HepG2 (cell line): ENCODE measurements at regions not wholly inside any gene's neighbourhood (a gene's known extent, or its start where the extent isn't known, plus 50 kb on each side); places are given as distances from the start of the nearest gene placed in this dataset.

Source experiments
- ARNT ChIP-seq: fragments of 450-650 bp; IDR thresholded peaks from 2 replicates; pipeline ENCODE4 v1.6.1; 2017
- FOXA1 ChIP-seq, 2 experiments: fragments of 450-650 bp in 1 of 2; sonication (generic) in 1 of 2; formaldehyde crosslinking in 1 of 2; IDR thresholded peaks; 2 replicates each; pipeline versions ENCODE4 v1.4.0 to v1.6.1; 2016 to 2020; ENCODE audit warnings: missing genetic modification reagents in 1 of 2
- FOXC1 ChIP-seq: sonication (generic); formaldehyde crosslinking; IDR thresholded peaks from 2 replicates; pipeline ENCODE4 v1.8.0; 2022; ENCODE audit warnings: mild to moderate bottlenecking, missing genetic modification reagents, borderline replicate concordance
- GATAD1 ChIP-seq: IDR thresholded peaks from 2 replicates; pipeline ENCODE4 v1.6.1; 2016; ENCODE audit warnings: missing genetic modification reagents, missing compliant biosample characterization
- MXD1 ChIP-seq: sonication (generic); formaldehyde crosslinking; IDR thresholded peaks from 2 replicates; pipeline ENCODE4 v1.4.0; 2020; ENCODE audit warnings: mild to moderate bottlenecking, missing genetic modification reagents
- NFE2L1 ChIP-seq: sonication (generic); formaldehyde crosslinking; IDR thresholded peaks from 2 replicates; pipeline ENCODE4 v1.4.0; 2020; ENCODE audit warnings: missing genetic modification reagents, mild to moderate bottlenecking, borderline replicate concordance
- NPAS2 ChIP-seq: sonication (generic); formaldehyde crosslinking; IDR thresholded peaks from 2 replicates; pipeline ENCODE4 v1.8.0; 2022; ENCODE audit warnings: mild to moderate bottlenecking, missing genetic modification reagents, borderline replicate concordance
- SNAI1 ChIP-seq: sonication (generic); formaldehyde crosslinking; IDR thresholded peaks from 2 replicates; pipeline ENCODE4 v1.5.0; 2020; ENCODE audit warnings: mild to moderate bottlenecking, missing genetic modification reagents, borderline replicate concordance
- STAG1 ChIP-seq: sonication (generic); formaldehyde crosslinking; IDR thresholded peaks from 2 replicates; pipeline ENCODE4 v1.4.0; 2020; ENCODE audit warnings: missing genetic modification reagents
- THAP8 ChIP-seq: sonication (generic); formaldehyde crosslinking; IDR thresholded peaks from 2 replicates; pipeline ENCODE4 v1.5.1; 2020; ENCODE audit warnings: missing genetic modification reagents, mild to moderate bottlenecking, borderline replicate concordance
- ZBTB42 ChIP-seq: sonication (generic); formaldehyde crosslinking; IDR thresholded peaks from 2 replicates; pipeline ENCODE4 v1.5.0; 2020; ENCODE audit warnings: mild to moderate bottlenecking, missing genetic modification reagents
- ZBTB44 ChIP-seq: sonication (generic); formaldehyde crosslinking; IDR thresholded peaks from 2 replicates; pipeline ENCODE4 v1.4.0; 2020; ENCODE audit warnings: missing genetic modification reagents
- ZEB1 ChIP-seq: IDR thresholded peaks from 2 replicates; pipeline ENCODE4 v1.6.1; 2012; ENCODE audit warnings: mild to moderate bottlenecking, low read depth, inconsistent platforms; ENCODE audit not compliant: insufficient replicate concordance
- ZFAT ChIP-seq: sonication (generic); formaldehyde crosslinking; conservative IDR thresholded peaks from 2 replicates; pipeline ENCODE4 v1.8.1; 2023; ENCODE audit warnings: missing genetic modification reagents, inconsistent platforms
- ZMYM2 ChIP-seq: sonication (generic); formaldehyde crosslinking; IDR thresholded peaks from 2 replicates; pipeline ENCODE4 v1.8.0; 2022; ENCODE audit warnings: mild to moderate bottlenecking, missing genetic modification reagents
- ZNF296 ChIP-seq: sonication (generic); formaldehyde crosslinking; conservative IDR thresholded peaks from 2 replicates; pipeline ENCODE4 v1.5.0; 2020; ENCODE audit warnings: mild to moderate bottlenecking, missing genetic modification reagents
- ZNF383 ChIP-seq: sonication (generic); formaldehyde crosslinking; IDR thresholded peaks from 2 replicates; pipeline ENCODE4 v1.4.0; 2020; ENCODE audit warnings: missing genetic modification reagents, mild to moderate bottlenecking, borderline replicate concordance
- ZNF430 ChIP-seq: sonication (generic); formaldehyde crosslinking; IDR thresholded peaks from 2 replicates; pipeline ENCODE4 v1.9.0; 2021; ENCODE audit warnings: mild to moderate bottlenecking, missing genetic modification reagents
- ZNF597 ChIP-seq: sonication (generic); formaldehyde crosslinking; IDR thresholded peaks from 2 replicates; pipeline ENCODE4 v1.5.0; 2020; ENCODE audit warnings: missing genetic modification reagents
- ZNF704 ChIP-seq: sonication (generic); formaldehyde crosslinking; IDR thresholded peaks from 2 replicates; pipeline ENCODE4 v1.8.1; 2023; ENCODE audit warnings: mild to moderate bottlenecking, inconsistent platforms, moderate library complexity, missing genetic modification reagents, borderline replicate concordance
- ZSCAN12 ChIP-seq: sonication (generic); formaldehyde crosslinking; IDR thresholded peaks from 2 replicates; pipeline ENCODE4 v1.9.0; 2021; ENCODE audit warnings: mild to moderate bottlenecking, missing genetic modification reagents

GRCh38 chr17:72421128-72422092 is 300.6 kb downstream of the SOX9 start (continued):
- TF ChIP-seq NFE2L1 (CRISPR knock-in tag) (no peak), ZBTB44 (CRISPR knock-in tag) (no peak), ZSCAN12 (CRISPR knock-in tag) (peak; percentile 49), ZNF383 (CRISPR knock-in tag) (no peak), ZNF430 (CRISPR knock-in tag) (peak; percentile 82; the same call in 1 of the 2 replicates), ZNF704 (no peak; the same call in 1 of the 2 replicates), ZBTB42 (no peak), FOXA1 (IDR thresholded peaks at IDR 0.05) (no peak), FOXA1 (CRISPR knock-in tag; IDR thresholded peaks at IDR 0.05) (no peak; the same call in 1 of the 2 replicates), ZNF597 (CRISPR knock-in tag) (no peak), ZNF296 (CRISPR knock-in tag) (no peak), FOXC1 (CRISPR knock-in tag) (no peak; the same call in 1 of the 2 replicates), ZEB1 (peak; percentile 3), GATAD1 (CRISPR knock-in tag) (peak; percentile 70), ZMYM2 (CRISPR knock-in tag) (no peak; the same call in 1 of the 2 replicates), STAG1 (CRISPR knock-in tag) (peak; percentile 50), MXD1 (peak; percentile 60; the same call in 1 of the 2 replicates), NPAS2 (no peak), ZFAT (CRISPR knock-in tag) (no peak), THAP8 (no peak), ARNT (no peak), SNAI1 (peak; percentile 89; the same call in 1 of the 2 replicates)
